ENCODE measurements at regions not wholly inside any gene's neighbourhood (a gene's known extent, or its start where the extent isn't known, plus 50 kb on each side); places are given as distances from the start of the nearest gene placed in this dataset.
A peak's percentile ranks its signal among the peaks of the same experiment; 100 is the strongest.

DNA sequence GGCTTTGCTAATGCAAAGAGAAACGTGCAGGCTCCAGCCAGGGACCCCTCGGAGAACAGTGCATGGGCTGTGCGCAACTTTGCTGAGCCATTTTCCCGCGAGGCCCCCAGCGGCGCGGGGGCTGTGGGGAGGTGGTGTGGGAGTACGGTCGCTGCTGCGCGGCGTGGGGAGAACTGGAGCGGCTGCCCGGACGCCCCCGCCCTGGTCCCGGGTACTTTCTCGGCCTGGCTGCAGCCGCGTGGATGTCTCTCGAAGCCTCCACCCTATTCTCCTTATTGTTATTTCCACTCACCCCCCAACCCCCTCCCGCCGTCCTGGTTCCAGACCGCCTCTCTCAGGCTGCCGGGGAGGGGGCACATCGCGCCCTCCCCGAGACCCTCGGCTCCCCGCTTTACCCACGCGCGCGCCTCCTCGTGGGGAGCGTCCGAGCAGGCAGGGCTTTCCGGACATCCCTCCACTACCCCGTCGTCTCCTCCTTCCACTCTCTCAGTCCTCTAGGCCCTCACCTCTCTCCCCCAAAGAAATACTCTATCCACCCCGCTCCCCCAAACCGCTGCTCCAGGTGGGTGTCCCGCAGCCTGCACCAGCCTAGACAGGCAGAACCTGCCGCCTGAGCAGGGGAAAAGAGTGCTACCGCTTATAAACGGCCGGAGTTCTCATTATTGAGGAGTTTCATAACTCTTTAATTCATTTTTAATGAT lies 68.6 kb upstream of the TBCA start:
- Histone ChIP-seq H3K4me1 (ENCODE audit: control insufficient read depth in 2 of 3, insufficient read depth in 2 of 3, low read depth in 1 of 3, low read length in 3 of 3) (peaks cover 0 to 5% (median 3%) of the 10 kb centered on the region in 3 donors), H3K9ac (ENCODE audit: low read length in 3 of 3) (peak overlapping the region in 1 of 3 donors; percentile 10), H3K4me3 (ENCODE audit: low read length in 3 of 3) (peak overlapping the region; percentile 51 to 59 (median 57)), H3K27ac (ENCODE audit: low read depth in 2 of 2, low read length in 2 of 2) (no peak overlapping the region), H3K36me3 (ENCODE audit: control insufficient read depth in 2 of 3, insufficient read depth in 3 of 3, low read length in 3 of 3) (no peaks in the 10 kb centered on the region), H3K9me3 (ENCODE audit: control insufficient read depth in 2 of 3, insufficient read depth in 1 of 3, low read length in 3 of 3) (no peaks in the 10 kb centered on the region), H3K27me3 (ENCODE audit: control insufficient read depth, insufficient read depth, low read length) (no peaks in the 10 kb centered on the region)
- TF ChIP-seq, protein P1, sequence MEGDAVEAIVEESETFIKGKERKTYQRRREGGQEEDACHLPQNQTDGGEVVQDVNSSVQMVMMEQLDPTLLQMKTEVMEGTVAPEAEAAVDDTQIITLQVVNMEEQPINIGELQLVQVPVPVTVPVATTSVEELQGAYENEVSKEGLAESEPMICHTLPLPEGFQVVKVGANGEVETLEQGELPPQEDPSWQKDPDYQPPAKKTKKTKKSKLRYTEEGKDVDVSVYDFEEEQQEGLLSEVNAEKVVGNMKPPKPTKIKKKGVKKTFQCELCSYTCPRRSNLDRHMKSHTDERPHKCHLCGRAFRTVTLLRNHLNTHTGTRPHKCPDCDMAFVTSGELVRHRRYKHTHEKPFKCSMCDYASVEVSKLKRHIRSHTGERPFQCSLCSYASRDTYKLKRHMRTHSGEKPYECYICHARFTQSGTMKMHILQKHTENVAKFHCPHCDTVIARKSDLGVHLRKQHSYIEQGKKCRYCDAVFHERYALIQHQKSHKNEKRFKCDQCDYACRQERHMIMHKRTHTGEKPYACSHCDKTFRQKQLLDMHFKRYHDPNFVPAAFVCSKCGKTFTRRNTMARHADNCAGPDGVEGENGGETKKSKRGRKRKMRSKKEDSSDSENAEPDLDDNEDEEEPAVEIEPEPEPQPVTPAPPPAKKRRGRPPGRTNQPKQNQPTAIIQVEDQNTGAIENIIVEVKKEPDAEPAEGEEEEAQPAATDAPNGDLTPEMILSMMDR (IDR thresholded peaks at IDR 0.05; ENCODE audit: borderline replicate concordance, extremely low read depth, insufficient read depth), result no peak
- intact Hi-C loops (cut with DNase I), result no loop called here
- DNase-seq (peak in 4 of 5 donors; percentile 25 to 69 (median 54)), FAIRE-seq (no peak)

DNA sequence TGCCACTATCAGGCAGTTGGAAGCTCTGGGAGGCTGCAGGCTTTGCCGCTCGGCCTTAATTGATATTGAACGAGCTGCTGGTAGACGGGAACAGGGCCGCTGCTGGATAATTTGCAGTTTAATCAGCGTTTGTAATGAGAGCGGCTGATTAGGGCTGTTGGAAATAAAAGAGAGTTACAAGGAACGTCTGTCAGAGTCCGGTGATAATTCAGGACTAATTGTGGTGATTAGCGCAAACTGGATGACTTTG lies 68.2 kb upstream of the TBCA start:
- TF ChIP-seq, protein P1 (IDR thresholded peaks at IDR 0.05; ENCODE audit: borderline replicate concordance, extremely low read depth, insufficient read depth), result no peak
- H3K4me1 ChIP-seq (ENCODE audit: control insufficient read depth in 2 of 3, insufficient read depth in 2 of 3, low read depth in 1 of 3, low read length in 3 of 3), result peaks cover 0 to 5% (median 3%) of the 10 kb centered on the region in 3 donors
- H3K4me3 ChIP-seq (ENCODE audit: low read length in 3 of 3), result peak overlapping the region; percentile 51 to 59 (median 57)
- no peaks in the 10 kb centered on the region for H3K27me3 ChIP-seq (ENCODE audit: control insufficient read depth, insufficient read depth, low read length)
- H3K36me3 ChIP-seq (ENCODE audit: control insufficient read depth in 2 of 3, insufficient read depth in 3 of 3, low read length in 3 of 3), result no peaks in the 10 kb centered on the region
- H3K9me3 ChIP-seq (ENCODE audit: control insufficient read depth in 2 of 3, insufficient read depth in 1 of 3, low read length in 3 of 3), result no peaks in the 10 kb centered on the region
- peak in 2 of 5 donors; percentile 25 to 64 for DNase-seq
- H3K9ac ChIP-seq (ENCODE audit: low read length in 3 of 3), result peak overlapping the region in 1 of 3 donors; percentile 10
- H3K27ac ChIP-seq (ENCODE audit: low read depth in 2 of 2, low read length in 2 of 2), result no peak overlapping the region
- no peak for FAIRE-seq
- intact Hi-C loops (cut with DNase I), result no loop called here

DNA sequence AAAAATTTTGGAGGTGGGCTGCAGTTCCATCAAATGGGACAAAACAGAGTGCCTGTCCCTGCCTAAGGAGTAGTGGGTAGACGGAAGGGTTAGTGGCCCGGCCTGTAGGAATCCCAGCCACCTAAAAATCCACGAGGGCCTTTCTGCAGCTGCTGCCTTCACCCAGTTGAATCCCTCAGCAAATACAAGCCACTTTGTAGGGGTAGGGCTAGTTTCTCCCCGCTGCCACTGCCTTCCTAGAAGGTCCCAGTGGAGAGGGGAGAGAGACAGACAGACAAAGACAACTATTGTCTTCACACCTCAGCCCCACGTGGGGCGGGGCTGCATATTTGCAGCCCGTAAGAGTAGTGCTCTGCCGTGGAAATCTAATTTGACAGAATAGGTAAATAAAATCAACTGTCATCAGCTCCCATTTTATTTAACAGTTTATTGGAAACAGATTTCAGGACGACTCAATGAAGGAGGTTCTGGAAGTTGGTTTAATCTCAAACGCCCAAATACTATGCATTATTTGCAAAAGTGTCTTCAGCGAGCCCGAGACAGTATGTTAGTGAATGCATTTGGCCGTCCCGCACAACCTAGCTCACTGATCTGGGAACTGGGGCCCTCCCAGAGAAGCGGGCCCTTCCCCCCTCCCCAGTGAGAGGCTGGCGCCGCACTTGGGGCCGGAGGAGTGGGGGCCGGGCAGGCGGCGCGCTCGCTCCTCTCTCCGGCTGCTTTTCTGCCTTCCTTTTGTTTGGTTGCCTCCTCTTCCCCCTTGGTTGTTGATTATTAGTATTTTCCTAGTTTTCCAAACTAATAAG lies 67.6 kb upstream of the TBCA start:
- TF ChIP-seq, protein P1 (IDR thresholded peaks at IDR 0.05; ENCODE audit: borderline replicate concordance, extremely low read depth, insufficient read depth), result no peak
- intact Hi-C loops (cut with DNase I), result no loop called here
- peak overlapping the region; percentile 51 to 59 (median 57) for H3K4me3 ChIP-seq (ENCODE audit: low read length in 3 of 3)
- no peak overlapping the region for H3K27ac ChIP-seq (ENCODE audit: low read depth in 2 of 2, low read length in 2 of 2)
- H3K4me1 ChIP-seq (ENCODE audit: control insufficient read depth in 2 of 3, insufficient read depth in 2 of 3, low read depth in 1 of 3, low read length in 3 of 3), result peaks cover 0 to 5% (median 3%) of the 10 kb centered on the region in 3 donors
- H3K36me3 ChIP-seq (ENCODE audit: control insufficient read depth in 2 of 3, insufficient read depth in 3 of 3, low read length in 3 of 3), result no peaks in the 10 kb centered on the region
- peak overlapping the region in 1 of 3 donors; percentile 10 for H3K9ac ChIP-seq (ENCODE audit: low read length in 3 of 3)
- DNase-seq (peak in 4 of 5 donors; percentile 36 to 66 (median 50)), FAIRE-seq (no peak)
- no peaks in the 10 kb centered on the region for H3K9me3 ChIP-seq (ENCODE audit: control insufficient read depth in 2 of 3, insufficient read depth in 1 of 3, low read length in 3 of 3)
- no peaks in the 10 kb centered on the region for H3K27me3 ChIP-seq (ENCODE audit: control insufficient read depth, insufficient read depth, low read length)

Measured in kidney (tissue), 13 donors.